GM23338 (cell line): ENCODE measurements at regions not wholly inside any gene's neighbourhood (a gene's known extent, or its start where the extent isn't known, plus 50 kb on each side); places are given as distances from the start of the nearest gene placed in this dataset.

Experiments used
- ATAC-seq: fragments of 200-7000 bp; cut with Tn5 transposase; 3 replicates; pipeline ENCODE4 v1.9.1; 2020
- DNase-seq: peaks from one replicate; pipeline ENCODE4 v3.0.0-alpha.2; 2015; ENCODE audit warnings: low spot score
- H2AFZ ChIP-seq: fragments of 200-600 bp; sonication (generic); 2 replicates; pipeline ENCODE4 v1.8.0; 2016; ENCODE audit warnings: antibody characterized with exemption, mild to moderate bottlenecking, moderate library complexity
- H3F3A ChIP-seq: fragments of 200-600 bp; sonication (generic); replicated peaks from 2 replicates; pipeline ENCODE4 v1.8.0; 2017; ENCODE audit warnings: antibody characterized with exemption, mixed run types, low read depth
- H3K27ac ChIP-seq: fragments of 200-600 bp; sonication (generic); 2 replicates; pipeline ENCODE4 v1.6.1; 2016; ENCODE audit warnings: low read depth
- H3K27me3 ChIP-seq: fragments of 200-600 bp; sonication (generic); 2 replicates; pipeline ENCODE4 v1.8.0; 2016; ENCODE audit warnings: mild to moderate bottlenecking, mixed run types, moderate library complexity; ENCODE audit not compliant: insufficient read depth
- H3K36me3 ChIP-seq: fragments of 200-600 bp; sonication (generic); 2 replicates; pipeline ENCODE4 v1.8.0; 2016; ENCODE audit warnings: mild to moderate bottlenecking; ENCODE audit not compliant: insufficient read depth
- H3K4me1 ChIP-seq: fragments of 200-600 bp; sonication (generic); 2 replicates; pipeline ENCODE4 v1.8.0; 2016; ENCODE audit warnings: mild to moderate bottlenecking, moderate library complexity; ENCODE audit not compliant: insufficient read depth
- H3K4me2 ChIP-seq: fragments of 200-600 bp; sonication (generic); 2 replicates; pipeline ENCODE4 v1.7.1; 2017; ENCODE audit warnings: mixed run types
- H3K4me3 ChIP-seq: fragments of 200-600 bp; sonication (generic); 2 replicates; pipeline ENCODE4 v1.6.1; 2016; ENCODE audit warnings: mixed run types
- H3K79me2 ChIP-seq: fragments of 200-600 bp; sonication (generic); replicated peaks from 2 replicates; pipeline ENCODE4 v1.8.0; 2017; ENCODE audit warnings: mild to moderate bottlenecking; ENCODE audit not compliant: insufficient read depth
- H3K9me2 ChIP-seq: fragments of 200-600 bp; sonication (generic); 2 replicates; pipeline ENCODE4 v1.8.0; 2017; ENCODE audit not compliant: insufficient read depth
- H4K20me1 ChIP-seq: fragments of 200-600 bp; sonication (generic); replicated peaks from 2 replicates; pipeline ENCODE4 v1.8.0; 2017; ENCODE audit warnings: mild to moderate bottlenecking; ENCODE audit not compliant: insufficient read depth
- H3K27ac Mint-ChIP-seq: 2 replicates; pipeline ENCODE4 v1.8.0; 2020; ENCODE audit warnings: inconsistent platforms, mild to moderate bottlenecking, moderate library complexity, mixed read lengths
- H3K27me3 Mint-ChIP-seq: 3 replicates; pipeline ENCODE4 v1.8.0; 2022; ENCODE audit warnings: low read depth, mild to moderate bottlenecking, moderate library complexity, mixed read lengths, inconsistent platforms; ENCODE audit not compliant: insufficient read depth, poor library complexity
- H3K36me3 Mint-ChIP-seq: 3 replicates; pipeline ENCODE4 v1.8.0; 2021; ENCODE audit warnings: low read depth, mild to moderate bottlenecking, inconsistent platforms, moderate library complexity, mixed read lengths
- H3K4me1 Mint-ChIP-seq: 3 replicates; pipeline ENCODE4 v1.8.0; 2020; ENCODE audit warnings: mild to moderate bottlenecking, inconsistent platforms, mixed read lengths
- H3K4me3 Mint-ChIP-seq: 3 replicates; pipeline ENCODE4 v1.8.0; 2021; ENCODE audit warnings: moderate library complexity, mild to moderate bottlenecking, inconsistent platforms, mixed read lengths
- H3K9me3 Mint-ChIP-seq: 3 replicates; pipeline ENCODE4 v1.8.0; 2020; ENCODE audit warnings: moderate library complexity, mild to moderate bottlenecking, inconsistent platforms, mixed read lengths
- EZH2phosphoT487 ChIP-seq: fragments of 200-600 bp; sonication (generic); IDR thresholded peaks from one replicate; pipeline ENCODE4 v1.8.1; 2018; ENCODE audit warnings: antibody characterized with exemption; ENCODE audit not compliant: unreplicated experiment
- POLR2AphosphoS5 ChIP-seq: IDR thresholded peaks from 2 replicates; pipeline ENCODE4 v1.6.1; 2016; ENCODE audit warnings: antibody characterized with exemption, low read depth
- STAT1 ChIP-seq: IDR thresholded peaks from one replicate; pipeline ENCODE4 v1.6.1; 2016; ENCODE audit warnings: antibody characterized with exemption; ENCODE audit not compliant: unreplicated experiment
- ZNF331 ChIP-seq: fragments of 250-450 bp; sonication (Bioruptor Pico); IDR thresholded peaks from 2 replicates; pipeline ENCODE4 v1.5.0; 2020; ENCODE audit warnings: low read depth, mild to moderate bottlenecking, moderate library complexity
- TF ChIP-seq, protein P1 (sequence below): fragments of 250-450 bp; sonication (Bioruptor Pico); IDR thresholded peaks from 2 replicates; pipeline ENCODE4 v1.5.0; 2020; ENCODE audit warnings: mild to moderate bottlenecking, moderate library complexity
- TF ChIP-seq, protein P2 (sequence below): IDR thresholded peaks from 2 replicates; pipeline ENCODE4 v1.6.1; 2016; ENCODE audit warnings: antibody characterized with exemption
- TF ChIP-seq, protein P3 (sequence below): IDR thresholded peaks from one replicate; pipeline ENCODE4 v1.6.1; 2018; ENCODE audit warnings: antibody characterized with exemption; ENCODE audit not compliant: unreplicated experiment

DNA sequence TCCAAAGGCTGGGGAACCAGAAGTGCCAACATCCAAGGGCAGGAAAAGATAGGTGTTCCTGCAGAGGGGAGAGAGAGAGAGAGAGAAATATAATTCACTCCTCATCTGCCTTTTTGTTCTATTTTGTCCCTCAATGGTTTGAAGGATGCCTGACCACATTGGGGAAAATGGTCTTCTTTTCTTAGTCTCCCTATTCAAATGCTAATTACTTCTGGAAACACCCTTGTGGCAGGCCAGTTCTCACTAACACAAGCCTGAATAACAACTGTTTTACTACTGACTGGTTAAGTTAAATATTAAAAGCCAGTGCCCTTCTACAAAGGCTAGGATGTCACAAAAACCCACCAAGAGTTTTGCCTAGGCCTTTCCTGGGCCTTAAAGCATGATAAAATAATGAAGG, 425.4 kb upstream of the HTR1E start:
- peaks cover 12% of the 10 kb centered on the region; the same call in 2 of the 3 replicates for H3K4me1 Mint-ChIP-seq
- H3K9me2 ChIP-seq, result 0 out of 2 replicates have a peak, but pooled peaks cover 14% of the 10 kb centered on the region
- no peaks in the 10 kb centered on the region for H4K20me1 ChIP-seq
- H3F3A ChIP-seq, result no peaks in the 10 kb centered on the region
- H3K27ac Mint-ChIP-seq, result no peak overlapping the region
- H3K27ac ChIP-seq, result peak overlapping the region; percentile 21; the same call in 1 of the 2 replicates
- TF ChIP-seq STAT1 (no peak), POLR2AphosphoS5 (no peak), ZNF331 (CRISPR knock-in tag) (no peak), EZH2phosphoT487 (no peak)
- TF ChIP-seq, protein P1, sequence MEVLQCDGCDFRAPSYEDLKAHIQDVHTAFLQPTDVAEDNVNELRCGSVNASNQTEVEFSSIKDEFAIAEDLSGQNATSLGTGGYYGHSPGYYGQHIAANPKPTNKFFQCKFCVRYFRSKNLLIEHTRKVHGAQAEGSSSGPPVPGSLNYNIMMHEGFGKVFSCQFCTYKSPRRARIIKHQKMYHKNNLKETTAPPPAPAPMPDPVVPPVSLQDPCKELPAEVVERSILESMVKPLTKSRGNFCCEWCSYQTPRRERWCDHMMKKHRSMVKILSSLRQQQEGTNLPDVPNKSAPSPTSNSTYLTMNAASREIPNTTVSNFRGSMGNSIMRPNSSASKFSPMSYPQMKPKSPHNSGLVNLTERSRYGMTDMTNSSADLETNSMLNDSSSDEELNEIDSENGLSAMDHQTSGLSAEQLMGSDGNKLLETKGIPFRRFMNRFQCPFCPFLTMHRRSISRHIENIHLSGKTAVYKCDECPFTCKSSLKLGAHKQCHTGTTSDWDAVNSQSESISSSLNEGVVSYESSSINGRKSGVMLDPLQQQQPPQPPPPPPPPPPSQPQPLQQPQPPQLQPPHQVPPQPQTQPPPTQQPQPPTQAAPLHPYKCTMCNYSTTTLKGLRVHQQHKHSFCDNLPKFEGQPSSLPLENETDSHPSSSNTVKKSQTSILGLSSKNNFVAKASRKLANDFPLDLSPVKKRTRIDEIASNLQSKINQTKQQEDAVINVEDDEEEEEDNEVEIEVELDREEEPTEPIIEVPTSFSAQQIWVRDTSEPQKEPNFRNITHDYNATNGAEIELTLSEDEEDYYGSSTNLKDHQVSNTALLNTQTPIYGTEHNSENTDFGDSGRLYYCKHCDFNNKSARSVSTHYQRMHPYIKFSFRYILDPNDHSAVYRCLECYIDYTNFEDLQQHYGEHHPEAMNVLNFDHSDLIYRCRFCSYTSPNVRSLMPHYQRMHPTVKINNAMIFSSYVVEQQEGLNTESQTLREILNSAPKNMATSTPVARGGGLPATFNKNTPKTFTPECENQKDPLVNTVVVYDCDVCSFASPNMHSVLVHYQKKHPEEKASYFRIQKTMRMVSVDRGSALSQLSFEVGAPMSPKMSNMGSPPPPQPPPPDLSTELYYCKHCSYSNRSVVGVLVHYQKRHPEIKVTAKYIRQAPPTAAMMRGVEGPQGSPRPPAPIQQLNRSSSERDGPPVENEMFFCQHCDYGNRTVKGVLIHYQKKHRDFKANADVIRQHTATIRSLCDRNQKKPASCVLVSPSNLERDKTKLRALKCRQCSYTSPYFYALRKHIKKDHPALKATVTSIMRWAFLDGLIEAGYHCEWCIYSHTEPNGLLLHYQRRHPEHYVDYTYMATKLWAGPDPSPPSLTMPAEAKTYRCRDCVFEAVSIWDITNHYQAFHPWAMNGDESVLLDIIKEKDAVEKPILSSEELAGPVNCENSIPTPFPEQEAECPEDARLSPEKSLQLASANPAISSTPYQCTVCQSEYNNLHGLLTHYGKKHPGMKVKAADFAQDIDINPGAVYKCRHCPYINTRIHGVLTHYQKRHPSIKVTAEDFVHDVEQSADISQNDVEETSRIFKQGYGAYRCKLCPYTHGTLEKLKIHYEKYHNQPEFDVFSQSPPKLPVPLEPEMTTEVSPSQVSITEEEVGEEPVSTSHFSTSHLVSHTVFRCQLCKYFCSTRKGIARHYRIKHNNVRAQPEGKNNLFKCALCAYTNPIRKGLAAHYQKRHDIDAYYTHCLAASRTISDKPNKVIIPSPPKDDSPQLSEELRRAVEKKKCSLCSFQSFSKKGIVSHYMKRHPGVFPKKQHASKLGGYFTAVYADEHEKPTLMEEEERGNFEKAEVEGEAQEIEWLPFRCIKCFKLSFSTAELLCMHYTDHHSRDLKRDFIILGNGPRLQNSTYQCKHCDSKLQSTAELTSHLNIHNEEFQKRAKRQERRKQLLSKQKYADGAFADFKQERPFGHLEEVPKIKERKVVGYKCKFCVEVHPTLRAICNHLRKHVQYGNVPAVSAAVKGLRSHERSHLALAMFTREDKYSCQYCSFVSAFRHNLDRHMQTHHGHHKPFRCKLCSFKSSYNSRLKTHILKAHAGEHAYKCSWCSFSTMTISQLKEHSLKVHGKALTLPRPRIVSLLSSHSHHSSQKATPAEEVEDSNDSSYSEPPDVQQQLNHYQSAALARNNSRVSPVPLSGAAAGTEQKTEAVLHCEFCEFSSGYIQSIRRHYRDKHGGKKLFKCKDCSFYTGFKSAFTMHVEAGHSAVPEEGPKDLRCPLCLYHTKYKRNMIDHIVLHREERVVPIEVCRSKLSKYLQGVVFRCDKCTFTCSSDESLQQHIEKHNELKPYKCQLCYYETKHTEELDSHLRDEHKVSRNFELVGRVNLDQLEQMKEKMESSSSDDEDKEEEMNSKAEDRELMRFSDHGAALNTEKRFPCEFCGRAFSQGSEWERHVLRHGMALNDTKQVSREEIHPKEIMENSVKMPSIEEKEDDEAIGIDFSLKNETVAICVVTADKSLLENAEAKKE, result peak; percentile 74; the same call in 1 of the 2 replicates
- TF ChIP-seq, protein P2, sequence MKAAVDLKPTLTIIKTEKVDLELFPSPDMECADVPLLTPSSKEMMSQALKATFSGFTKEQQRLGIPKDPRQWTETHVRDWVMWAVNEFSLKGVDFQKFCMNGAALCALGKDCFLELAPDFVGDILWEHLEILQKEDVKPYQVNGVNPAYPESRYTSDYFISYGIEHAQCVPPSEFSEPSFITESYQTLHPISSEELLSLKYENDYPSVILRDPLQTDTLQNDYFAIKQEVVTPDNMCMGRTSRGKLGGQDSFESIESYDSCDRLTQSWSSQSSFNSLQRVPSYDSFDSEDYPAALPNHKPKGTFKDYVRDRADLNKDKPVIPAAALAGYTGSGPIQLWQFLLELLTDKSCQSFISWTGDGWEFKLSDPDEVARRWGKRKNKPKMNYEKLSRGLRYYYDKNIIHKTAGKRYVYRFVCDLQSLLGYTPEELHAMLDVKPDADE, result no peak
- TF ChIP-seq, protein P3, sequence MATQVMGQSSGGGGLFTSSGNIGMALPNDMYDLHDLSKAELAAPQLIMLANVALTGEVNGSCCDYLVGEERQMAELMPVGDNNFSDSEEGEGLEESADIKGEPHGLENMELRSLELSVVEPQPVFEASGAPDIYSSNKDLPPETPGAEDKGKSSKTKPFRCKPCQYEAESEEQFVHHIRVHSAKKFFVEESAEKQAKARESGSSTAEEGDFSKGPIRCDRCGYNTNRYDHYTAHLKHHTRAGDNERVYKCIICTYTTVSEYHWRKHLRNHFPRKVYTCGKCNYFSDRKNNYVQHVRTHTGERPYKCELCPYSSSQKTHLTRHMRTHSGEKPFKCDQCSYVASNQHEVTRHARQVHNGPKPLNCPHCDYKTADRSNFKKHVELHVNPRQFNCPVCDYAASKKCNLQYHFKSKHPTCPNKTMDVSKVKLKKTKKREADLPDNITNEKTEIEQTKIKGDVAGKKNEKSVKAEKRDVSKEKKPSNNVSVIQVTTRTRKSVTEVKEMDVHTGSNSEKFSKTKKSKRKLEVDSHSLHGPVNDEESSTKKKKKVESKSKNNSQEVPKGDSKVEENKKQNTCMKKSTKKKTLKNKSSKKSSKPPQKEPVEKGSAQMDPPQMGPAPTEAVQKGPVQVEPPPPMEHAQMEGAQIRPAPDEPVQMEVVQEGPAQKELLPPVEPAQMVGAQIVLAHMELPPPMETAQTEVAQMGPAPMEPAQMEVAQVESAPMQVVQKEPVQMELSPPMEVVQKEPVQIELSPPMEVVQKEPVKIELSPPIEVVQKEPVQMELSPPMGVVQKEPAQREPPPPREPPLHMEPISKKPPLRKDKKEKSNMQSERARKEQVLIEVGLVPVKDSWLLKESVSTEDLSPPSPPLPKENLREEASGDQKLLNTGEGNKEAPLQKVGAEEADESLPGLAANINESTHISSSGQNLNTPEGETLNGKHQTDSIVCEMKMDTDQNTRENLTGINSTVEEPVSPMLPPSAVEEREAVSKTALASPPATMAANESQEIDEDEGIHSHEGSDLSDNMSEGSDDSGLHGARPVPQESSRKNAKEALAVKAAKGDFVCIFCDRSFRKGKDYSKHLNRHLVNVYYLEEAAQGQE, result no peak
- H3K9me3 Mint-ChIP-seq, result peaks cover 6% of the 10 kb centered on the region; the same call in 1 of the 3 replicates
- H3K4me3 Mint-ChIP-seq, result no peak overlapping the region
- no peaks in the 10 kb centered on the region for H3K27me3 ChIP-seq
- 0 out of 2 replicates have a peak overlapping the region, but pooled peaks have one; percentile 9 for H3K4me2 ChIP-seq
- H2AFZ ChIP-seq, result no peak overlapping the region
- no peak overlapping the region for H3K4me3 ChIP-seq
- no peaks in the 10 kb centered on the region for H3K36me3 ChIP-seq
- peaks cover 2% of the 10 kb centered on the region; the same call in 2 of the 3 replicates for H3K36me3 Mint-ChIP-seq
- 0 out of 2 replicates have a peak, but pooled peaks cover 6% of the 10 kb centered on the region for H3K4me1 ChIP-seq
- H3K79me2 ChIP-seq, result no peaks in the 10 kb centered on the region
- peaks cover 3% of the 10 kb centered on the region for H3K27me3 Mint-ChIP-seq
- ATAC-seq (peak; percentile 87), DNase-seq (peak; percentile 62)
